Putamen (tissue), 1 donor: ENCODE measurements at regions not wholly inside any gene's neighbourhood (a gene's known extent, or its start where the extent isn't known, plus 50 kb on each side); places are given as distances from the start of the nearest gene placed in this dataset.
"Not testable (repeated sequence)": the region's sequence is repeated elsewhere in the genome, so short reads cannot be mapped to it uniquely, and the experiment has no call there.

ENCODE experiments used
- DNase-seq: peaks from one replicate; pipeline ENCODE4 v3.0.0-alpha.2; 2016; ENCODE audit warnings: low spot score

DNA sequence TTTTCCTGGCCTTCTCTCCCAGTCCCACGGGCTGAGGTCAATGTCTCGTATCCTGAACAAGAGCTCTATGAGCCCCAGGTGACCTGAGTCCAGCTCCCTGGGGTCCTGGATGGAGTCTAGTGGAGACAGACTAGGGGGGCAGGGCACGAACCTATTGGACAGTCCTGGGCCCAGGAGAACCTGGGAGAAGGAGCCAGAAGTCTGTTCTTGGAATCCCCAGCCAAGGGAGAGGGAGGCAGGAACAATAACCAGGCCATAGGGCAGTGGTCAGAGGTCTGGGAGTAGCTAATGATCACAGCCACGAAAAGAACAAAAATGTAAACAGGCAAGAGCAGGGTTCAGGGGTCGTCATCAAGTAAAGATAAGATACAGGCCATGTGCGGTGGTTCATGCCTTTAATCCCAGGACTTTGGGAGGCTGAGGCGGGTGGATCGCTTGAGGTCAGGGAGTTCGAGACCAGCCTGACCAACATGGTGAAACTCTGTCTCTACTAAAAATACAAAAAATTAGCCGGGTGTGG, 60.8 kb downstream of the COPRS start:
- DNase-seq = no peak

DNA sequence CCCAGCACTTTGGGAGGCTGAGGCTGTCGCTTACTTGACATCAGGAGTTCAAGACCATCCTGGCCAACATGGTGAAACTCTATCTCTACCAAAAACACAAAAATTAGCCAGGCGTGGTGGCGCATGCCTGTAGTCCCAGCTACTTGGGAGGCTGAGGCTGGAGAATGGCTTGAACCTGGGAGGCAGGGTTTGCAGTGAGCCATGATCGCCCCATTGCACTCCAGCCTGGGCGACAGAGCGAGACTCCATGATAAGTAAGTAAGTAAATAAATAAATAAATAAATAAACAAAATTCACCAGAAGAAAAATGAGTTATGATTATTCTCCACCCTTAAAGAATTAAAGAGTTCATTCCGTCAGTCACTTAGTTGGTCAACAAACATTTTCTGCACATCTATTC, 63.1 kb downstream of the COPRS start:
- DNase-seq = not testable (repeated sequence)

DNA sequence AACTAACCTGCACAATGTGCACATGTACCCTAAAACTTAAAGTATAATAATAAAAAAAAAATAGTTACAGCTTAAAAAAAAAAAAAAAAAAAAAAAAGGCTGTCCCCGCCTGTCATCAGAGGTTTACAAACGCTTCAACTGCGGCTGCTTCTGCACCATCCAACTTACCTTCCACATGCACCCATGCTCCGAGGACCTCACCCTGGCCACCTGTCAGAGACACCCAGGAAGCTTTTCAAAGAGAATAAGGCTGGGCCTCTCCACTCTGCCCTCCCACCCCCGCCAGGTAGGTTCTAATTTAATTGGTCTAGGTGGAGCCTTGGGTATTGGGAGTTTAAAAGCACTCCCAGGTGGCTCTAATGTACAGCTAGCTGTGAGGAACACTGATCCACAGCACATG, 64.9 kb downstream of the COPRS start:
- DNase-seq = no peak

DNA sequence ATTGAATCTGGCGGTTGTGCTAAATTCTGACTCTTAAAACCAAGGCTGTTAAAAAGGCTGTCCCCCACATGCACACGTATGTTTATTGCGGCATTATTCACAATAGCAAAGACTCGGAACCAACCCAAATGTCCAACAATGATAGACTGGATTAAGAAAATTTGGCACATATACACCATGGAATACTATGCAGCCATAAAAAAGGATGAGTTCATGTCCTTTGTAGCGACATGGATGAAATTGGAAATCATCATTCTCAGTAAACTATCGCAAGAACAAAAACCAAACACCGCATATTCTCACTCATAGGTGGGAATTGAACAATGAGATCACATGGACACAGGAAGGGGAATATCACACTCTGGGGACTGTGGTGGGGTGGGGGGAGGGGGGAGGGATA, 65.4 kb downstream of the COPRS start:
- DNase-seq = not testable (repeated sequence)

- DNase-seq = no peak
Observed at GRCh38 chr17:31792007-31792585, 66.9 kb downstream of the COPRS start.

GRCh38 chr17:31789707-31790505, 69.1 kb downstream of the COPRS start:
- no peak for DNase-seq

DNA sequence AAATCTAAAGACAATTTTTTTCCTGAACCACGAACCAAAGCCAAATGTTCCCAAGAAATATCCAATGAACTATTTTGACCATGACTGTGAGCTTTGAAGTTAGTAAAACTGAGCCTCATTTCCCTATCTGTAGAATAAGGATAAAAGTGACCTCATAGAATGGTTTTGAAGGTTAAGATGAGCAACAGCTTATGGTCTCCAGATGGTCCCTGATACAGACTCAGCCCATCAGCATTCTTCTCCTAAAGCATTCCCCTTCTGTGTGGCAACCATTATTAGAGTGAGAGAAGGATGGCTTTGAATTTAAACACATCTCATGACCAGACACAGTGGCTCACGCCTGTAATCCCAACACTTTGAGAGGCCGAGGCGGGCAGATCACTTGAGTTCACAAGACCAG, 70.1 kb downstream of the COPRS start:
- DNase-seq = no peak

DNA sequence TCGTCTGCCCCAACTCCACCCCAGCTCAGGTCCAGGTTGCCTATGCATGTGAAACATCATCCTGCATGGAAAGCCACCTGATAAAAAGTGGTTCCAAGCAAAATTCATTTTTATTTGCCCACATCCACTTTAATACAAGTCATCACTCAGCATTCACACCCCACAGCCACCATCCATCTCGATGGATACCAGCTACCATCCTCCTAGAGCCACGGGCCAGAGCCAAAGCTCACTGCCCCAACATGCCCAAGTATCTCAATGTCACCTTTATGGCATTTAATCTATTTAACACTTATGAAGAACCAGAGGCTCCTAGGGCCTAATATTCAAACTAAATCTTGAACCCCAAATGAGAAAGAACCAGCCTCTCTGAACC, 70.5 kb downstream of the COPRS start:
- no peak for DNase-seq

DNA sequence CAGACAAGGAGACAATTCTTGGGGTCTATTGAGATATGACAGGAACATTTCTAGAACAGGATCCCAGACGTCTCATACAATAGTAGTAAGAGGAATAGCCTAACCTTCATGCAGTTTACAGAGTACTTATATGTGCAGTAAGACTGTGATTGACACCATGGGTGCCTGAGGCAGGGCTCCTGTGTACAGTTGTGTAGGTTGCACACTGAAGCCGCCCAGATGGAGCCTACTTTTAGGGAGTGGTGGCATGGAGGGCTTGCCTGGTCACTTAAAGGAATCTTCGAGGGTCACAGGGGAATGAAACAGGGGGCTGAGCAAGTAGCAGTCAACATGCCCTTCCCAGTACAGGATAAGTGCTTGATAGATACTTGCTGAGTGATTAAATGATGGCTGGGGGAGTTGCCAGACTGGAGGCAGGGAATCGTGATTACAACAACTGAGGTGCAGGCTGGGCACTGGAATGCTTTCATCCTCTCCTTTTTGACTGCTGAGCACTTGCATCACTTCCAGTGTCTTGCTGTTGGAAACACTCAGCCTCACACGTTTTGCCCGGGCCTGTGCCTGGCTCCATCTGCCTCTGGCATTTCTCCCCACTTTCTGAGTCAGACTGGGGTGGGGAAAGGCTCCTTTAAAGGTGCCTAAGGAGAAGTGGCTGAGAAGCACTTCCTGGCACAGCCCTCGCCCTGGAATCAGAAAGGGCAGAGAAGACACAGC, 71.0 kb downstream of the COPRS start:
- DNase-seq = no peak

GRCh38 chr17:31786796-31787481, 72.1 kb downstream of the COPRS start:
- DNase-seq = no peak

- no peak for DNase-seq
Observed at GRCh38 chr17:31780483-31780882, 78.6 kb downstream of the COPRS start.

- DNase-seq = no peak
Observed at GRCh38 chr17:31778523-31778922, 80.5 kb downstream of the COPRS start.

- not testable (repeated sequence) for DNase-seq
Observed at GRCh38 chr17:31771328-31771727, 87.7 kb downstream of the COPRS start.

DNA sequence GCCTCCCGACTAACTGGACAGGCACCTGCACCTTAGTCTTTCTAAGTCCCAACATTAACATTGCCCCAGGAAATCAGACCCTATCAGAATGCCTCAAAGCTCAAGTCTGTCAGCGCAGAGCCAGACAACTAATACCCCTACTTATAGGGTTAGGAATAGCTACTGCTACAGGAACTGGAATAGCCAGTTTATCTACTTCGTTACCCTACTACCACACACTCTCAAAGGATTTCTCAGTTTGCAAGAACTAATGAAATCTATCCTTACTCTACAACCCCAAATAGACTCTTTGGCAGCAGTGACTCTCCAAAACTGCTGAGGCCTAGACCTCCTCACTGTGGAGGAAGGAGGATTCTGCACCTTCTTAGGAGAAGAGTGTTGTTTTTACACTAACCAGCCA, 88.5 kb downstream of the COPRS start:
- not testable (repeated sequence) for DNase-seq

DNA sequence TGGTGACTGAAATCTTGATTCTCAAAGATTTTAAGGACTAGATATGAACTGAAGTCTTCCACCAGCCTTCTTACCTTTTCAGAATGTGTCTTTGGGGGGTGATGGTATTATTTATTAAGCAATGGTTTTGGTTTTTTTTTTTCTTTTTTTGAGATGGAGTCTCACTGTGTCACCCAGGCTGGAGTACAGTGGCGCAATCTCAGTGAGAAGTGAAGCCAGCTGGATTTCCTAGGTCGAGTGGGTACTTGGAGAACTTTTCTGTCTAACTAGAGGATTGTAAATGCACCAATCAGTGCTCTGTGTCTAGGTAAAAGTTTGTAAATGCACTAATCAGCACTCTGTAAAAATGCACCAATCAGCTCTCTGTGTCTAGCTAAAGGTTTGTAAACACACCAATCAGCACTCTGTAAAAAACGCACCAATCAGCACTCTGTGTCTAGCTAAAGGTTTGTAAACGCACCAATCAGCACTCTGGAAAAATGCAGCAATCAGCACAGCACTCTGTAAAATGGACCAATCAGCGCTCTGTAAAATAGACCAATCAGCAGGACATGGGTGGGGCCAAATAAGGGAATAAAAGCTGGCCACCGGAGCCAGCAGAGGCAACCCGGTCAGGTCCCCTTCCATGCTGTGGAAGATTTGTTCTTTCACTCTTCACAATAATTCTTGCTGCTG, 97.1 kb downstream of the COPRS start:
- not testable (repeated sequence) for DNase-seq

GRCh38 chr17:31758646-31759045, 100.4 kb downstream of the COPRS start:
- DNase-seq = no peak

- DNase-seq = no peak
Observed at GRCh38 chr17:31757097-31757496, 101.9 kb downstream of the COPRS start.

GRCh38 chr17:31754239-31754945, 104.7 kb downstream of the COPRS start:
- no peak for DNase-seq

- DNase-seq = no peak
Observed at GRCh38 chr17:31753011-31753410, 106.0 kb downstream of the COPRS start.

DNA sequence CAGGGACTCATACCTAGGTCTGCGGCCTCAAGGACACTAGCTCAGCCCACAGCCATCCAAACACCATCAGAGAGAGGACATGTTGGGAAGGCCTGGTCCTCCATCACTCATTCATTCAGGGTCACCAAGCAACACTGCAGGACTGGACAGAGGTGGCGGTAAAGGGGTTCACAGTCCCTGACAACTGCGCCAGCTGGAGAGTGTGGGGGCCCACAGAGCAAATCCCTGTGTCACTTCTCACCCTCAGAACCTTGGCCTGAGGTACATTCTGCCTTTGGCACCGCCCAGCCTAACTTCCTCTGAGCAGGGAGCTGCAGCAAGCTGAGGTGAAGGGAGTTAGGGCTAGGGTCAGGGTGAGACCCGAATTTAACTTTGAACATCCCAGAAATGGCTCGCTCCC, 106.5 kb downstream of the COPRS start:
- DNase-seq = no peak

- DNase-seq = no peak
Observed at GRCh38 chr17:31750578-31750977, 108.5 kb downstream of the COPRS start.
